NB4 (cell line): ENCODE measurements at regions not wholly inside any gene's neighbourhood (a gene's known extent, or its start where the extent isn't known, plus 50 kb on each side); places are given as distances from the start of the nearest gene placed in this dataset.

ENCODE experiments used
- CTCF ChIP-seq: IDR thresholded peaks from one replicate; pipeline ENCODE4 v1.5.1; 2012; ENCODE audit warnings: low read depth, low read length
- MYC ChIP-seq: IDR thresholded peaks from 2 replicates; pipeline ENCODE4 v1.6.1; 2011; ENCODE audit warnings: low read depth, low read length
- POLR2A ChIP-seq: IDR thresholded peaks from 2 replicates; pipeline ENCODE4 v1.6.1; 2011; ENCODE audit warnings: mild to moderate bottlenecking; ENCODE audit not compliant: insufficient read length; ENCODE audit errors: extremely low read depth

- TF ChIP-seq CTCF (no peak), POLR2A (no peak), MYC (no peak)
These were observed 412.0 kb upstream of the CDH5 start for GRCh38 chr16:65954446-65954845.
